Lower lobe of right lung (tissue), 2 donors: ENCODE measurements at regions not wholly inside any gene's neighbourhood (a gene's known extent, or its start where the extent isn't known, plus 50 kb on each side); places are given as distances from the start of the nearest gene placed in this dataset.

Experiments used
- ATAC-seq, 2 donors: fragments of 200-7000 bp; cut with Tn5 transposase; one replicate each; pipeline ENCODE4 v1.9.1; 2020 to 2022; ENCODE audit warnings: mild to moderate bottlenecking in 2 of 2, moderate library complexity in 2 of 2
- DNase-seq: peaks from one replicate; pipeline ENCODE4 v3.0.0-alpha.2; 2020
- H3K27ac ChIP-seq: fragments of 200-600 bp; one replicate; pipeline ENCODE4 v1.8.0; 2022
- H3K27me3 ChIP-seq: fragments of 200-600 bp; one replicate; pipeline ENCODE4 v1.8.0; 2022; ENCODE audit warnings: low read depth
- H3K36me3 ChIP-seq: fragments of 200-600 bp; one replicate; pipeline ENCODE4 v1.8.0; 2022; ENCODE audit warnings: mild to moderate bottlenecking
- H3K4me1 ChIP-seq: fragments of 200-600 bp; one replicate; pipeline ENCODE4 v1.8.0; 2022
- H3K4me3 ChIP-seq: fragments of 200-600 bp; one replicate; pipeline ENCODE4 v1.8.0; 2022; ENCODE audit warnings: mild to moderate bottlenecking
- H3K9me3 ChIP-seq: fragments of 200-600 bp; one replicate; pipeline ENCODE4 v1.8.0; 2022
- intact Hi-C: fragments of 100-400 bp; cut with DNase I; formaldehyde crosslinking; loops from one replicate; pipeline ENCODE4 v1.11.0; 2022
- TF ChIP-seq, protein P1 (sequence below): fragments of 200-600 bp; IDR thresholded peaks from one replicate; pipeline ENCODE4 v1.8.0; 2022; ENCODE audit warnings: antibody characterized with exemption, mild to moderate bottlenecking
- donor health status: DM: no; HTN: yes; CAD: no; lungs with severe emphysema.

DNA sequence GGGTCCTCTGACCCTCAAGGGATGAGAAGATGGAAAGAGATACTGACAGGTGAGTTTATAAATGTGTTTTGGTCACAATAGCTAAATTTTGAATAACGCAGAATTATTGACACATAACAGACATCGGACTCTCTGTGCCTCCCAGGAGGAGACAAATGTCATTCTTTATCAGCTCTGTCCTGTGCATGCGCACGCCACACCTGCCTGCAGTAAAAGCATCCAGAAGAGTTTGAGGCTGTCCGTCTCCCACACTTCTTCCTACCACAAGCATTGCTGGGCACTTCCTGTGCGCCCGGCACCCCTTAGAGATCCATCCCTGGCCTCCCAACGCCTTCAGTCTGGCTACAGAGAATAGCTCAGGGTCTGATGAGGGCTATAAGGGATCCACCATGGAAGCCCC is 81.5 kb upstream of the CST7 start:
- Histone ChIP-seq H3K36me3 (no peaks in the 10 kb centered on the region), H3K9me3 (peaks cover 9% of the 10 kb centered on the region), H3K27me3 (peaks cover 4% of the 10 kb centered on the region), H3K4me1 (no peaks in the 10 kb centered on the region), H3K27ac (no peak overlapping the region), H3K4me3 (no peak overlapping the region)
- no peak for ATAC-seq
- no peak for DNase-seq
- intact Hi-C loops: no loop called here
- TF ChIP-seq, protein P1, sequence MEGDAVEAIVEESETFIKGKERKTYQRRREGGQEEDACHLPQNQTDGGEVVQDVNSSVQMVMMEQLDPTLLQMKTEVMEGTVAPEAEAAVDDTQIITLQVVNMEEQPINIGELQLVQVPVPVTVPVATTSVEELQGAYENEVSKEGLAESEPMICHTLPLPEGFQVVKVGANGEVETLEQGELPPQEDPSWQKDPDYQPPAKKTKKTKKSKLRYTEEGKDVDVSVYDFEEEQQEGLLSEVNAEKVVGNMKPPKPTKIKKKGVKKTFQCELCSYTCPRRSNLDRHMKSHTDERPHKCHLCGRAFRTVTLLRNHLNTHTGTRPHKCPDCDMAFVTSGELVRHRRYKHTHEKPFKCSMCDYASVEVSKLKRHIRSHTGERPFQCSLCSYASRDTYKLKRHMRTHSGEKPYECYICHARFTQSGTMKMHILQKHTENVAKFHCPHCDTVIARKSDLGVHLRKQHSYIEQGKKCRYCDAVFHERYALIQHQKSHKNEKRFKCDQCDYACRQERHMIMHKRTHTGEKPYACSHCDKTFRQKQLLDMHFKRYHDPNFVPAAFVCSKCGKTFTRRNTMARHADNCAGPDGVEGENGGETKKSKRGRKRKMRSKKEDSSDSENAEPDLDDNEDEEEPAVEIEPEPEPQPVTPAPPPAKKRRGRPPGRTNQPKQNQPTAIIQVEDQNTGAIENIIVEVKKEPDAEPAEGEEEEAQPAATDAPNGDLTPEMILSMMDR: no peak

DNA sequence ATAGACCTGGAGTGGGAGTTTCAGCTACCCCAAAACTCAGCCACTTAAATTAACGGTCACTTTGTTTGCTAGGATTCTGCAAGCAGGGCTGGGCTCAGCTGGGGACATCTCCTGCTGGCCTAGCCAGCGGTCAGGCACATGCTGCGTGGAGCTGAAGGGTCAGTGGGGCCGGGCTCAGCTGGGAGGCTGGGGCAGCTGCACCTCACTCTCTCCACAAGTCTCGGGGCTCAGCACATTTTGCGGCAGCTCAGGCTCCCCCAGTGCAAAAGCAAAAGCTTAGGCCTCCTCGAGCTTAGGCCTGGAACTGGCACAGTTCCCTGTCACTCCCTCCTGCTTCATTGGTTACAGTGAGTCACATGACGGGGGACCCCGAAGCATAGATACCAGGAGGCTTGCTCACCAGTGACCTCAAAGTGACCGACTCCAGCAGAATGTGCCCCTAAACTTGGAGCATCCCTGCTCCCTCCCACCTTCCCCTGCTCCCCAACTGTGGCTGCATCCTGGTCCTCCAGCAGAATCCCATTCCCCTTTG is 80.6 kb upstream of the CST7 start:
- DNase-seq: no peak
- intact Hi-C loops: no loop called here
- ATAC-seq: no peak

DNA sequence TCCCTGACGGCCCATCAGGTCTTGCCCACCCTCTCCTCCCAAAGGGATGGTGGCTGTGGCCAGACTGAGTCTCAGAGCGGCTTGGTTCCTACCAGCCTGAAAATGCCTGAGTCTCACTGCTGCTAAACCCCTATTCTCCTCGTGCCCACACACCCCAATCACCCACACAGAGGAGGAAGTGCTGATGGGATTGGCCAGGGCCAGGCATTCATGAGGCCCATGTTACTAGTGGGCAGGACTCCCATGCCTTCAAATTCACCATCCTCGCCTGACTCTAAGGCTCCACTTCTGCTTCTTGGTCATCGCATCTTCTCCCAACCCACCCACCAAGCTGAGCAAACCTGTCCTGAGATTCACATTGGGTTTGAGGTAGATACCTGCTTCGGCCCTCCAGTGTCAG is 80.1 kb upstream of the CST7 start:
- DNase-seq (no peak), ATAC-seq (no peak)
- intact Hi-C loops: no loop called here
- H3K9me3 ChIP-seq: peaks cover 9% of the 10 kb centered on the region
- no peak overlapping the region for H3K4me3 ChIP-seq
- no peaks in the 10 kb centered on the region for H3K4me1 ChIP-seq
- no peak overlapping the region for H3K27ac ChIP-seq
- TF ChIP-seq, protein P1: no peak
- H3K27me3 ChIP-seq: peaks cover 13% of the 10 kb centered on the region
- H3K36me3 ChIP-seq: no peaks in the 10 kb centered on the region

More for the DNA sequence above, 80.6 kb upstream of the CST7 start:
- TF ChIP-seq, protein P1: no peak
- peaks cover 13% of the 10 kb centered on the region for H3K27me3 ChIP-seq
- no peaks in the 10 kb centered on the region for H3K4me1 ChIP-seq
- peaks cover 9% of the 10 kb centered on the region for H3K9me3 ChIP-seq
- no peak overlapping the region for H3K27ac ChIP-seq
- H3K36me3 ChIP-seq: no peaks in the 10 kb centered on the region
- H3K4me3 ChIP-seq: no peak overlapping the region

DNA sequence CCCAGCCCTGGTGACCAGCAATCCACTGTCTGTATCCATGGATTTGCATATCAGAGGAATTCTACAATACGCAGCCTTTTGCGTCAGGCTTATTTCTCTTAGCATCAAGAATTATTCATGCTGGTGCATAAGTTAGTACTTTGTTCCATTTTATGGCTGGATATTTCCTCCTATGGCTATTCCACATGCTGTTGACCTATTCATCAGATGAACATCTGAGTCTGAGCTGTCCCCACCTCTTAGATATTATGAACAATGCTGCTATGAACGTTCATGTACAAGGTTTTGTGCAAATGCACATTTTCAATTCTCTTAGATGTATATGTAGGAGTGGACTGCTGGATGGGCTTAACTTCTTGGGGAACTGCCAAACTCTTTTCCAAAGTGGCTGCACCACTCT is 79.0 kb upstream of the CST7 start:
- intact Hi-C loops: no loop called here
- TF ChIP-seq, protein P1: no peak
- no peak for DNase-seq

DNA sequence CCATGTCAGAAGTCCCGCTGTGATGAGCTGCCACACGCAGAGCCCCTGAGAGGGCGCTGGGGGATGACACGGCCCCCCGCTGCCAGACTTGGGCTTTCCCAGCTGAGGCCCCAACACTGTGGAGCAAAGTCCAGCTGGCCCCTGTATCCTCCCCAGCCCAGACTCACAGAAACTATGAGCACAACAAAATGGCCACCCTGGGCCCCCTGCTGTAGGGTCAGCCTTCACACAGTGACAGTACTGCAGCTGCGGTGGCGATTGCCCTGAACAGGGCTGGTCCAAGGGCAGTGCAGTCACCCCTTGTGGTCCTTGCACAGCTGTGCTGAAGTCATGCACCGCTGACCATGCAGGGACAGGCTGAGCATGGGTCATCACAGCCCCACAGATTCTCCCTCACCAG is 78.2 kb upstream of the CST7 start:
- ATAC-seq: no peak
- Histone ChIP-seq H3K27me3 (peaks cover 13% of the 10 kb centered on the region), H3K36me3 (no peaks in the 10 kb centered on the region), H3K4me3 (no peak overlapping the region), H3K4me1 (no peaks in the 10 kb centered on the region), H3K9me3 (no peaks in the 10 kb centered on the region), H3K27ac (no peak overlapping the region)
- TF ChIP-seq, protein P1: no peak
- intact Hi-C loops: no loop called here
- no peak for DNase-seq

More for the DNA sequence above, 79.0 kb upstream of the CST7 start:
- Histone ChIP-seq H3K27ac (no peak overlapping the region), H3K9me3 (peaks cover 2% of the 10 kb centered on the region), H3K36me3 (no peaks in the 10 kb centered on the region), H3K4me1 (no peaks in the 10 kb centered on the region), H3K27me3 (peaks cover 13% of the 10 kb centered on the region), H3K4me3 (no peak overlapping the region)
- ATAC-seq: no peak
